K562 (cell line): ENCODE measurements at regions not wholly inside any gene's neighbourhood (a gene's known extent, or its start where the extent isn't known, plus 50 kb on each side); places are given as distances from the start of the nearest gene placed in this dataset.

Source experiments
- ASH1L ChIP-seq: fragments of 450-650 bp; IDR thresholded peaks from 2 replicates; pipeline ENCODE4 v1.6.1; 2018; ENCODE audit warnings: borderline replicate concordance, mild to moderate bottlenecking, low read depth; ENCODE audit not compliant: partially characterized antibody
- CBFB ChIP-seq: sonication (generic); formaldehyde crosslinking; IDR thresholded peaks from 2 replicates; pipeline ENCODE4 v1.4.0; 2020; ENCODE audit warnings: mild to moderate bottlenecking, missing genetic modification reagents
- COPS2 ChIP-seq: fragments of 450-650 bp; conservative IDR thresholded peaks from 2 replicates; pipeline ENCODE4 v1.6.1; 2016; ENCODE audit warnings: mild to moderate bottlenecking, moderate library complexity
- DPF2 ChIP-seq: fragments of 450-650 bp; IDR thresholded peaks from 2 replicates; pipeline ENCODE4 v1.6.1; 2016
- LARP7 ChIP-seq: fragments of 450-650 bp; IDR thresholded peaks from 2 replicates; pipeline ENCODE4 v1.6.1; 2016
- MBD2 ChIP-seq: sonication (generic); IDR thresholded peaks from 2 replicates; pipeline ENCODE4 v1.6.1; 2016; ENCODE audit warnings: low read depth, borderline replicate concordance
- POLR2B ChIP-seq: fragments of 450-650 bp; IDR thresholded peaks from 2 replicates; pipeline ENCODE4 v1.6.1; 2018; ENCODE audit warnings: low read depth; ENCODE audit not compliant: partially characterized antibody
- POLR3A ChIP-seq: IDR thresholded peaks from 2 replicates; pipeline ENCODE4 v1.6.1; 2011; ENCODE audit warnings: borderline replicate concordance, mild to moderate bottlenecking, moderate library complexity; ENCODE audit not compliant: insufficient read length, insufficient read depth; ENCODE audit errors: extremely low read depth
- POLR3G ChIP-seq: IDR thresholded peaks from 2 replicates; pipeline ENCODE4 v1.6.1; 2011; ENCODE audit not compliant: insufficient read length, insufficient replicate concordance; ENCODE audit errors: extremely low read depth
- ZNF347 ChIP-seq: fragments of 450-650 bp; formaldehyde crosslinking; IDR thresholded peaks from 2 replicates; pipeline ENCODE4 v1.4.0; 2020; ENCODE audit warnings: low read depth, mild to moderate bottlenecking, moderate library complexity
- ZNF695 ChIP-seq: fragments of 450-650 bp; formaldehyde crosslinking; IDR thresholded peaks from 2 replicates; pipeline ENCODE4 v1.4.0; 2020; ENCODE audit warnings: mild to moderate bottlenecking, moderate library complexity
- TF ChIP-seq, protein P1 (sequence below): fragments of 450-650 bp; formaldehyde crosslinking; IDR thresholded peaks from 2 replicates; pipeline ENCODE4 v1.4.0; 2020; ENCODE audit warnings: mild to moderate bottlenecking, moderate library complexity
- TF ChIP-seq, protein P2 (sequence below): fragments of 250-450 bp; sonication (Bioruptor Pico); IDR thresholded peaks from 2 replicates; pipeline ENCODE4 v1.5.0; 2020; ENCODE audit warnings: mild to moderate bottlenecking, borderline replicate concordance
- TF ChIP-seq, protein P3 (sequence below): fragments of 250-450 bp; sonication (Bioruptor Pico); IDR thresholded peaks from 2 replicates; pipeline ENCODE4 v1.4.0; 2020
- TF ChIP-seq, protein P4 (sequence below): sonication (generic); formaldehyde crosslinking; IDR thresholded peaks from 2 replicates; pipeline ENCODE4 v1.8.1; 2022; ENCODE audit warnings: missing genetic modification reagents

DNA sequence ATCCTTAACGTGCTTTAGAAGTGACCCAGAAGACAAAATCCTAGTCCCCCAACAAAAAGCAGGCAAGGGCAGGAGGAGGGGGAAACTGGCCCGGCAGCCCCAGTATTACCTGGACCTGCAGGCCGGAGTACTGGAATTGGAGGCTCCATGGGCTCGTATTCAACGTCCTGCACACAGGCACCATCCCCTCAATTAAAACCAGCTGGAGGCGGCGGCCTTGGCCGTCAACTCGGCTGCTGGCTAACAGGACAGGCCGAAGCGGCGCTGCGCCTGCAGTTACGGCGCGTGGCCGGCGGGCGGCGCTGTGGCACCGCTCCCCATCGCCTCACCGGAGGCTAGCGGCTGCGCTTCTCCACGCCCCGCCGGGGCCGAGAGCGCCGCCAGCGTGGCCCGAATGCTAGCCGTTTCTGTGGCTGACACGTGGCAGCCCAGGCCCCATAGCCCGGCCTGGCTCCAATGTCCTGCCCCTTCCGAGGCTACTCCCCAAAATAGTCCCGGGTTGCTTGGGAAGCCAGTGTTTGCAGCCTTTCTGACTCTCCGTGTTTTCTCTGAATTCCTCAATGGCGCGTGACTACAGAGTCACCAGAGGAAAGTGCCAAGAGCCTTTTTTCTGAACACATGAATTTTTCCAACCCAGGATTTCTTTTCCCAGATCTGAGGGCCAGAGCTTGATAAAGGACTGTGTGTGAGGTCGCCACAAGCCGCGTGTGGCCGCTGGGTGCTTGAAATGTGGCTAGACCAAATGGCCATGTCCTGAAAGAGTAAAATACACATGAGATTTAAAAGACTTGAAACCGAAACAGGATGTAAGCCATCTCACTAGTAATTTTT lies 82.5 kb downstream of the HHIPL2 start (continued):
- 0 out of 2 replicates have a peak, but pooled peaks have one; percentile 43 for TF ChIP-seq MBD2
- TF ChIP-seq, protein P1, sequence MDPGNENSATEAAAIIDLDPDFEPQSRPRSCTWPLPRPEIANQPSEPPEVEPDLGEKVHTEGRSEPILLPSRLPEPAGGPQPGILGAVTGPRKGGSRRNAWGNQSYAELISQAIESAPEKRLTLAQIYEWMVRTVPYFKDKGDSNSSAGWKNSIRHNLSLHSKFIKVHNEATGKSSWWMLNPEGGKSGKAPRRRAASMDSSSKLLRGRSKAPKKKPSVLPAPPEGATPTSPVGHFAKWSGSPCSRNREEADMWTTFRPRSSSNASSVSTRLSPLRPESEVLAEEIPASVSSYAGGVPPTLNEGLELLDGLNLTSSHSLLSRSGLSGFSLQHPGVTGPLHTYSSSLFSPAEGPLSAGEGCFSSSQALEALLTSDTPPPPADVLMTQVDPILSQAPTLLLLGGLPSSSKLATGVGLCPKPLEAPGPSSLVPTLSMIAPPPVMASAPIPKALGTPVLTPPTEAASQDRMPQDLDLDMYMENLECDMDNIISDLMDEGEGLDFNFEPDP (CRISPR knock-in tag) = no peak
- TF ChIP-seq ZNF347 = no peak
- peak; percentile 48 for TF ChIP-seq POLR2B
- TF ChIP-seq, protein P2, sequence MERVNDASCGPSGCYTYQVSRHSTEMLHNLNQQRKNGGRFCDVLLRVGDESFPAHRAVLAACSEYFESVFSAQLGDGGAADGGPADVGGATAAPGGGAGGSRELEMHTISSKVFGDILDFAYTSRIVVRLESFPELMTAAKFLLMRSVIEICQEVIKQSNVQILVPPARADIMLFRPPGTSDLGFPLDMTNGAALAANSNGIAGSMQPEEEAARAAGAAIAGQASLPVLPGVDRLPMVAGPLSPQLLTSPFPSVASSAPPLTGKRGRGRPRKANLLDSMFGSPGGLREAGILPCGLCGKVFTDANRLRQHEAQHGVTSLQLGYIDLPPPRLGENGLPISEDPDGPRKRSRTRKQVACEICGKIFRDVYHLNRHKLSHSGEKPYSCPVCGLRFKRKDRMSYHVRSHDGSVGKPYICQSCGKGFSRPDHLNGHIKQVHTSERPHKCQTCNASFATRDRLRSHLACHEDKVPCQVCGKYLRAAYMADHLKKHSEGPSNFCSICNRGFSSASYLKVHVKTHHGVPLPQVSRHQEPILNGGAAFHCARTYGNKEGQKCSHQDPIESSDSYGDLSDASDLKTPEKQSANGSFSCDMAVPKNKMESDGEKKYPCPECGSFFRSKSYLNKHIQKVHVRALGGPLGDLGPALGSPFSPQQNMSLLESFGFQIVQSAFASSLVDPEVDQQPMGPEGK (CRISPR knock-in tag) = no peak
- TF ChIP-seq, protein P3, sequence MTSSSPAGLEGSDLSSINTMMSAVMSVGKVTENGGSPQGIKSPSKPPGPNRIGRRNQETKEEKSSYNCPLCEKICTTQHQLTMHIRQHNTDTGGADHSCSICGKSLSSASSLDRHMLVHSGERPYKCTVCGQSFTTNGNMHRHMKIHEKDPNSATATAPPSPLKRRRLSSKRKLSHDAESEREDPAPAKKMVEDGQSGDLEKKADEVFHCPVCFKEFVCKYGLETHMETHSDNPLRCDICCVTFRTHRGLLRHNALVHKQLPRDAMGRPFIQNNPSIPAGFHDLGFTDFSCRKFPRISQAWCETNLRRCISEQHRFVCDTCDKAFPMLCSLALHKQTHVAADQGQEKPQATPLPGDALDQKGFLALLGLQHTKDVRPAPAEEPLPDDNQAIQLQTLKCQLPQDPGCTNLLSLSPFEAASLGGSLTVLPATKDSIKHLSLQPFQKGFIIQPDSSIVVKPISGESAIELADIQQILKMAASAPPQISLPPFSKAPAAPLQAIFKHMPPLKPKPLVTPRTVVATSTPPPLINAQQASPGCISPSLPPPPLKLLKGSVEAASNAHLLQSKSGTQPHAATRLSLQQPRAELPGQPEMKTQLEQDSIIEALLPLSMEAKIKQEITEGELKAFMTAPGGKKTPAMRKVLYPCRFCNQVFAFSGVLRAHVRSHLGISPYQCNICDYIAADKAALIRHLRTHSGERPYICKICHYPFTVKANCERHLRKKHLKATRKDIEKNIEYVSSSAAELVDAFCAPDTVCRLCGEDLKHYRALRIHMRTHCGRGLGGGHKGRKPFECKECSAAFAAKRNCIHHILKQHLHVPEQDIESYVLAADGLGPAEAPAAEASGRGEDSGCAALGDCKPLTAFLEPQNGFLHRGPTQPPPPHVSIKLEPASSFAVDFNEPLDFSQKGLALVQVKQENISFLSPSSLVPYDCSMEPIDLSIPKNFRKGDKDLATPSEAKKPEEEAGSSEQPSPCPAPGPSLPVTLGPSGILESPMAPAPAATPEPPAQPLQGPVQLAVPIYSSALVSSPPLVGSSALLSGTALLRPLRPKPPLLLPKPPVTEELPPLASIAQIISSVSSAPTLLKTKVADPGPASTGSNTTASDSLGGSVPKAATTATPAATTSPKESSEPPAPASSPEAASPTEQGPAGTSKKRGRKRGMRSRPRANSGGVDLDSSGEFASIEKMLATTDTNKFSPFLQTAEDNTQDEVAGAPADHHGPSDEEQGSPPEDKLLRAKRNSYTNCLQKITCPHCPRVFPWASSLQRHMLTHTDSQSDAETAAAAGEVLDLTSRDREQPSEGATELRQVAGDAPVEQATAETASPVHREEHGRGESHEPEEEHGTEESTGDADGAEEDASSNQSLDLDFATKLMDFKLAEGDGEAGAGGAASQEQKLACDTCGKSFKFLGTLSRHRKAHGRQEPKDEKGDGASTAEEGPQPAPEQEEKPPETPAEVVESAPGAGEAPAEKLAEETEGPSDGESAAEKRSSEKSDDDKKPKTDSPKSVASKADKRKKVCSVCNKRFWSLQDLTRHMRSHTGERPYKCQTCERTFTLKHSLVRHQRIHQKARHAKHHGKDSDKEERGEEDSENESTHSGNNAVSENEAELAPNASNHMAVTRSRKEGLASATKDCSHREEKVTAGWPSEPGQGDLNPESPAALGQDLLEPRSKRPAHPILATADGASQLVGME = 0 out of 2 replicates have a peak, but pooled peaks have one; percentile 26
- no peak for TF ChIP-seq POLR3G
- no peak for TF ChIP-seq POLR3A
- TF ChIP-seq, protein P4, sequence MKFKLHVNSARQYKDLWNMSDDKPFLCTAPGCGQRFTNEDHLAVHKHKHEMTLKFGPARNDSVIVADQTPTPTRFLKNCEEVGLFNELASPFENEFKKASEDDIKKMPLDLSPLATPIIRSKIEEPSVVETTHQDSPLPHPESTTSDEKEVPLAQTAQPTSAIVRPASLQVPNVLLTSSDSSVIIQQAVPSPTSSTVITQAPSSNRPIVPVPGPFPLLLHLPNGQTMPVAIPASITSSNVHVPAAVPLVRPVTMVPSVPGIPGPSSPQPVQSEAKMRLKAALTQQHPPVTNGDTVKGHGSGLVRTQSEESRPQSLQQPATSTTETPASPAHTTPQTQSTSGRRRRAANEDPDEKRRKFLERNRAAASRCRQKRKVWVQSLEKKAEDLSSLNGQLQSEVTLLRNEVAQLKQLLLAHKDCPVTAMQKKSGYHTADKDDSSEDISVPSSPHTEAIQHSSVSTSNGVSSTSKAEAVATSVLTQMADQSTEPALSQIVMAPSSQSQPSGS (CRISPR knock-in tag) = no peak
- no peak for TF ChIP-seq ZNF695 (CRISPR knock-in tag)
- TF ChIP-seq CBFB (CRISPR knock-in tag) = 0 out of 2 replicates have a peak, but pooled peaks have one; percentile 33
- TF ChIP-seq DPF2 = peak; percentile 51; the same call in 1 of the 2 replicates
- TF ChIP-seq LARP7 = no peak
- no peak for TF ChIP-seq ASH1L
- TF ChIP-seq COPS2 = no peak
